ENCODE measurements at regions not wholly inside any gene's neighbourhood (a gene's known extent, or its start where the extent isn't known, plus 50 kb on each side); places are given as distances from the start of the nearest gene placed in this dataset.
"Not testable (repeated sequence)": the region's sequence is repeated elsewhere in the genome, so short reads cannot be mapped to it uniquely, and the experiment has no call there.

DNA sequence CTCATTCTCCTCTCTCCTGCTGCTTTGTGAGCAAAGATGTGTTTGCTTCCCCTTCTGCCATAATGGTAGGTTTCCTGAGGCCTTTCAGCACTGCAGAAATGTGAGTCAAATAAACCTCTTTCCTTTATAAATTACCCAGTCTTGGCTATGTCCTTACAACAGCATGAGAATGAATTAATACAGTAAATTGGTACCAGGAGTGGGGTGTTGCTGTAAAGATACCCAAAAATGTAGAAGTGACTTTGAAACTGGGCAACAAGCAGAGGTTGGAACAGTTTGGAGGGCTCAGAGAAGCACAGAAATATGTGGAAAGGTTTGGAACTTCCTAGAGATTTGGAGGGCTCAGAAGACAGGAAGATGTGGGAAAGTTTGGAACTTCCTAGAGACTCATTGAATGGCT, 388.7 kb upstream of the GHITM start:
- Mint-ChIP-seq H3K9me3 (peaks cover 22% of the 10 kb centered on the region), H3K27me3 (no peaks in the 10 kb centered on the region), H3K36me3 (no peaks in the 10 kb centered on the region), H3K27ac (no peak overlapping the region), H3K4me1 (no peaks in the 10 kb centered on the region), H3K4me3 (no peak overlapping the region)
- ATAC-seq: no peak

DNA sequence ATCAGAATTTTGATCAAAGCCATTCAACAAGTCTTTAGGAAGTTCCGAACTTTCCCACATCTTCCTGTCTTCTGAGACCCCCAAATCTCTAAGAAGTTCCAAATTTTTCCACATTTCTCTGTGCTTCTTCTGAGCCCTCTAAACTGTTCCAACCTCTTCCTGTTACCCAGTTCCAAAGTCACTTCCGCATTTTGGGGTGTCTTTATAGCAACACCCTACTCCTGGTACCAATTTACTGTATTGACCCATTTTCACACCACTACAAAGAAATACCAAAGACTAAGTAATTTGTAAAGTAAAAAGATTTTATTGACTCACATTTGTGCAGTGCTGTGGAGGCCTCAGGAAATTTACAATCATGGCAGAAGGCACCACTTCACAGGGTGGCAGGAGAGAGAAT, 385.8 kb upstream of the GHITM start:
- H3K36me3 Mint-ChIP-seq: no peaks in the 10 kb centered on the region
- H3K9me3 Mint-ChIP-seq: peaks cover 23% of the 10 kb centered on the region

DNA sequence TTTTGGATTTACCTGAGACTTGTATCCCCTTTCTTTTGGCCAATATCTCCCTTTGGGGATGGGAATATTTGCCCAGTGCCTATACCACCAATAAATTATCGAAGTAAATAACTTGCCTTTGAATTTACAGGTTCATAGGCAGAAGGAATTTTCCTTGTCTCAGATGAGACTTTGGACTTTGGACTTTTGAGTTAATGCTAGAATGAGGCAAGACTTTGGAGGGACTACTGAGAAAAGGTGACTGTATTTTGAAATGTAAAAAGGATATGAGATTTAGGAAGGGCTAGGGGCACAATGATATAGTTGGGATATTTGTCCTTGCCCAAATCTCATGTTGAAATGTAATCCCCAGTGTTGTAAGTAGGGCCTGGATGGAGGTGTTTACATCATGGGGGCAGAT, 384.5 kb upstream of the GHITM start:
- Mint-ChIP-seq H3K27ac (no peak overlapping the region), H3K27me3 (no peaks in the 10 kb centered on the region), H3K9me3 (peaks cover 25% of the 10 kb centered on the region), H3K36me3 (no peaks in the 10 kb centered on the region), H3K4me1 (no peaks in the 10 kb centered on the region), H3K4me3 (no peak overlapping the region)
- ATAC-seq: no peak

More for the DNA sequence above, 385.8 kb upstream of the GHITM start:
- no peak overlapping the region for H3K4me3 Mint-ChIP-seq
- no peak overlapping the region for H3K27ac Mint-ChIP-seq
- H3K27me3 Mint-ChIP-seq: no peaks in the 10 kb centered on the region
- ATAC-seq: no peak
- no peaks in the 10 kb centered on the region for H3K4me1 Mint-ChIP-seq

DNA sequence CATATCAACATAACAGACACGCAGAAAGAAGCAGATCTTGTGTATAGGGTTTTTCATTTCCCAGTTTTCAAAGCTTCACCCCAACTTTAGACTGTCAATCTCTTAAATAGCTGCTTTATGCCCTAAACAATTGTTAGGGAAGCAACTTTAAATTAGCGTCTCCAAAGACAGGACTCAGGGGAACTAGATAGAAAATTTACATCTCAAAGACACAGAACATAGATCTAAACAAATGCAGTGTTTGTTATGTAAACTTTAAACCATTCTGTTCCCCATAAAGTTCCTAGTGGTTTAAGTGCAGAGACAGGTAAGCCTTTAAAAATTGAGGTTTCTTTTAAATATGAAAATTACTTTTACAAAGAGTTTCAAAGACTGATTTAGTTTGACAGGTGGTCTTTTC, 379.2 kb upstream of the GHITM start:
- Mint-ChIP-seq H3K27ac (no peak overlapping the region), H3K36me3 (no peaks in the 10 kb centered on the region), H3K27me3 (no peaks in the 10 kb centered on the region), H3K4me3 (no peak overlapping the region), H3K9me3 (peaks cover 11% of the 10 kb centered on the region), H3K4me1 (no peaks in the 10 kb centered on the region)
- no peak for ATAC-seq

DNA sequence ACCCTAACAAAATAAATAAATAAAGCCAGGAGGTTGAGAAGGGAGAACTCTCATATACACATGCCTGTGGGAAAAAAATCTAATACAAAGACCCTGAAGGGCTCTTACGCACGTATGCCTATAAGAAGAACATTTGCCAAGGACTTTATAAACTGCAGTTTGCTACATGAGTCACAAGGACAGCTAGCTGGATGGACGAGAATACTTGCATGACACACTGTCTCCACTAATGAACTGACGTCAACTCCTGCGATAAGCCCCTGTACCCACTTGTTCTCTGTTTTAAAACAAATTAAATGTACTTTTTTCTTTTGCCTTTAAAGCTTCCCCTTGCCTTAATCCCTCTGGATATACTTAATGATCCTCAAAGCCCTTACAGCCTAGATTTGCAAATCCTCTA, 374.6 kb upstream of the GHITM start:
- Mint-ChIP-seq H3K4me3 (no peak overlapping the region), H3K36me3 (no peaks in the 10 kb centered on the region), H3K27me3 (no peaks in the 10 kb centered on the region), H3K27ac (no peak overlapping the region), H3K4me1 (no peaks in the 10 kb centered on the region), H3K9me3 (no peaks in the 10 kb centered on the region)
- ATAC-seq: no peak

DNA sequence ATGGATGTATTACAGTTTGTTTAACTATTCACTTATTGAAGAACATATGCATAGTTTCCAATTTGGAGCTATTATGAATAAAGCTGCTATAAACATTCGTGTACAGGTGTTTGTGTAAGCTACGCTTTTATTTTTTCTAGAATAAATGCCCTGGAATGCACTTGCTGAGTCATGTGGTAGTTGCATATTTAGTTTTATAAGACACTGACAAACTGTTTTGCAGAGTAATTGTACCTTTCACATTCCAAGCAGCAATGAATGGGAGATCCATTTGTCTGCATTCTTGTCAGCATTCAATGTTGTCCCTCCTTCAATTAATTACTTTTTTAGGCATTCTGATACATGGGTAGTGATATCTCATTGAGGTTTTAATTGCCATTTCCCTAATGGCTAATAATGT, 373.6 kb upstream of the GHITM start:
- H3K27ac Mint-ChIP-seq: no peak overlapping the region
- H3K27me3 Mint-ChIP-seq: no peaks in the 10 kb centered on the region
- no peak overlapping the region for H3K4me3 Mint-ChIP-seq
- no peaks in the 10 kb centered on the region for H3K36me3 Mint-ChIP-seq
- ATAC-seq: no peak
- no peaks in the 10 kb centered on the region for H3K4me1 Mint-ChIP-seq
- no peaks in the 10 kb centered on the region for H3K9me3 Mint-ChIP-seq

DNA sequence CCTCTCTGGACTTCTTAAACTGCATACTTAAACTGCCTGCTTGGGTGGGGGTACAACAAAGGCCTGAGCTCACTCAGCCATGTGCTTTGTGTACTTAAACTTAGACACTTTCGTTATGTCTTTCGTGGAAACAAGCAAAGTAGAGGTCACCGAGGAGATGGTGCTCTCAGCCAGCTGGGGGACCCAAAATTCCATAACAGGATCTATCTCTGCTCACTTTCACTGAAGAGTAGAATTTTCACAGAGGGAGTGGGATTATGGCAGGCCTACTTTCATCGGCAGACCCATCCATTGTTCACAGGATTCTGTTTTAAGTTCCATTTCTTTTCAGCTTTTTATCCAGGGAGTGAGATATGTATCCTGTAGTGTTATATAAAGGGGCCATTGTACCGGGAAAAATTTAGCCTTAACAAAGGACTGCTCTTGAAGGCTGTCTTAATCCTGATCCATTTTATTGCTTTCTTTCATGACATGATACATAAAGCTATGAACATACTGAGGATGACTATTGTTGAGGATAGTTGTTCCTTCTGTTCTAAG, 370.0 kb upstream of the GHITM start:
- Mint-ChIP-seq H3K27me3 (no peaks in the 10 kb centered on the region), H3K4me1 (no peaks in the 10 kb centered on the region), H3K27ac (no peak overlapping the region), H3K36me3 (no peaks in the 10 kb centered on the region), H3K4me3 (no peak overlapping the region), H3K9me3 (peaks cover 6% of the 10 kb centered on the region)
- no peak for ATAC-seq

DNA sequence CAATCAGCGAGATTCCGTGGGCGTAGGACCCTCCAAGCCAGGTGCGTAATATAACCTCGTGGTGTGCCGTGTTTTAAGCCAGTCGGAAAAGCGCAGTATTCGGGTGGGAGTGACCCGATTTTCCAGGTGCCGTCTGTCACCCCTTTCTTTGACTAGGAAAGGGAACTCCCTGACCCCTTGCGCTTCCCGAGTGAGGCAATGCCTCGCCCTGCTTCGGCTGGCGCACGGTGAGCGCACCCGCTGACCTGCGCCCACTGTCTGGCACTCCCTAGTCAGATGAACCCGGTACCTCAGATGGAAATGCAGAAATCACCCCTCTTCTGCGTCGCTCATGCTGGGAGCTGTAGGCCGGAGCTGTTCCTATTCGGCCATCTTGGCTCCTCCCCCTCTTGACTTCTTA, 352.6 kb upstream of the GHITM start:
- H3K27ac Mint-ChIP-seq, H3K9me3 Mint-ChIP-seq, H3K4me3 Mint-ChIP-seq, H3K27me3 Mint-ChIP-seq, H3K4me1 Mint-ChIP-seq, ATAC-seq, H3K36me3 Mint-ChIP-seq: not testable (repeated sequence)

DNA sequence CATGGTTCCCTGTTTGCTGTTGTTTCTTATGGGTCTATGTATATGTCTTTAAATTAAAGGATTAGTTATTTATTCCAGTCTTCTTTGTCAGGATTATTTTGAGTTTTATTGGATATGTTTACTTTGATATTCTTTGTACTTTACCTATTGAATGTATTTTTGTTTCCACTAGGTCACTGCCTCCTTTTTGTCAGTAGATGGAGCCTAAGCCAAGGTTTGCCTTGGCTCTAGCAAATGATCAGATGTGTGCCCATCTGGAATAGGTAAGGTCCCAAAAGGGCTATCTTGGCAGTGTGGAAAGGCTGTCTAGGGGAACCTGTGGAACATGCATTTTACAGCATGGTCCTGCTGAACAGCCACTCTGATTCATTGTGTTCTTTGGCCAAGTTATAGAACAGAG, 337.3 kb upstream of the GHITM start:
- Mint-ChIP-seq H3K4me1 (no peaks in the 10 kb centered on the region), H3K27me3 (no peaks in the 10 kb centered on the region), H3K27ac (no peak overlapping the region), H3K4me3 (no peak overlapping the region), H3K9me3 (peaks cover 4% of the 10 kb centered on the region), H3K36me3 (no peaks in the 10 kb centered on the region)
- no peak for ATAC-seq

DNA sequence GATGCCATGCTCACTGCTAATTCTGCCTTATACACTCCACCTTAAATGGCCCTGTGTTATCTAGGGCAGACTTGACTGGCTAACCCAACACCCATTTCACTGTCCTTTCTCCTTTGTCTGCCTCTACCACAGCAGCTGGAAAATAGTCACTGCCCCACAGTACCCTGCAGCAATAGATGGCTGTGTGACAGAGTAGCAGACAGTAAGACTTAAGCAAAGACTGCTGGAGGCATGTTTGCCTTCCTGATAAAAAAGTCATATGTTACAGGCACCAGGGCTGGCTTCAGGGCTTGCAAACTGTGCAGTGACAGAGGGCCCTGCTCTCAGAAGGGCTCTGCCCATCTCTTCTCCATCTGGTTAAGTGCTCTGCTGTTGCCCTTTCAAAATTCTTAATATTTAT, 332.6 kb upstream of the GHITM start:
- Mint-ChIP-seq H3K27me3 (no peaks in the 10 kb centered on the region), H3K9me3 (no peaks in the 10 kb centered on the region), H3K36me3 (no peaks in the 10 kb centered on the region), H3K27ac (no peak overlapping the region), H3K4me1 (no peaks in the 10 kb centered on the region), H3K4me3 (no peak overlapping the region)
- no peak for ATAC-seq

DNA sequence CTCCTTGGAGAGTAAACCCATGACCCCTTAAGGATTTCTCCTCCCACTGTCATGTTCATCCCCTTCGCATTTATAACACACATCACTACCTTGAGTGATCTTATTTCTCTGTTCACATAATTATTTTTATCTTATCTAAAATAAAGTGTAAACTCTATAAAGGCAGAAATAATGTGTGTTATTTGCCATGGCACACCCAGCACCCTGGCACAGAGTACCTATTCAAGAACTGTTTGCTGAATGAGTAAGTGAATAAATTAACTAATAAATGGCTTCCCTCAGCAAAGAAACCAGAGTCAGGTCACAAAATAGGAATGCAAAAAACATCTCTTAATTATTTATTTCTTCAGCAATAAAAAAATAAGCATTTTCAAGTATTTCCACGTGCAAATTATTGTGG, 330.3 kb upstream of the GHITM start:
- no peaks in the 10 kb centered on the region for H3K4me1 Mint-ChIP-seq
- H3K27me3 Mint-ChIP-seq: no peaks in the 10 kb centered on the region
- no peak for ATAC-seq
- H3K4me3 Mint-ChIP-seq: no peak overlapping the region
- no peak overlapping the region for H3K27ac Mint-ChIP-seq
- no peaks in the 10 kb centered on the region for H3K9me3 Mint-ChIP-seq
- no peaks in the 10 kb centered on the region for H3K36me3 Mint-ChIP-seq

DNA sequence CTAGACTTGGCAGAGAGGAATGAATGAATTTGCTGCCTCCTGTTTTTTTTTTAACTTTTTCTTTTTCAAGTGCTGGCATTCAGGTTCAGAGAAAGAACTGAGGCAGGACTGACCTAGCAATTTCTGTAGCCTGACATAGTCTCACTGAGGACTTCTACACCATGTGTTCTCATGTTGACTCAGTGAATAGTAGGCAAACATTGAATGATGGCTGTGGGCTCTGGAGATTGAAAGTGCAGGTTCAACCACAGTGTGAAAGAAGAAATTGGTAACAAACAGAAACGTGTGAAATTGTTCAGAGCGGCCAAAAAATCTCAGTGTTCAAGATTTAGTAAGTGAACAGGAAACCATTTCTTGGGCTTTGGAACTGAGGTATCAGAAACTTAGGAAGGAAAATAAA, 322.4 kb upstream of the GHITM start:
- Mint-ChIP-seq H3K27ac (no peak overlapping the region), H3K4me3 (no peak overlapping the region), H3K4me1 (no peaks in the 10 kb centered on the region), H3K9me3 (no peaks in the 10 kb centered on the region), H3K27me3 (no peaks in the 10 kb centered on the region), H3K36me3 (no peaks in the 10 kb centered on the region)
- no peak for ATAC-seq

DNA sequence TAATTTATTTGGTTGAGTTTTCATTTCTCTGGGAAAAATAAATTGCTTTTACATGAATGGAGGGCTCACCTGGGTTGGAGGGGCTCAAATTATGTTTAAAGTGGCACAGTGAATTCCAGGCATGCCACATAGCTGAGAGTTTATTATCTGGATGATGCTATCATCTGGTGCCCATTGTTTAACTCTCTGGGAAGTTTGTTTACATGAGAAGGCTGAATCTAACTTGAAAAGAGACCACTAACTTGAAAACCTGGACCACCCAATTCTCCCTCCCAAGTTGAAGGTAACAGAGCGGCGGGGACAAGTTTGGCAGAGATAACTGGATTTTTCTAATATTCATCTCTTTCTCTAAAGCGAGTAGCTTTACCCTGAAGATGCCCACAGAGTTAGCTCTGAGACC, 321.5 kb upstream of the GHITM start:
- H3K4me1 Mint-ChIP-seq: no peaks in the 10 kb centered on the region
- no peak overlapping the region for H3K27ac Mint-ChIP-seq
- no peaks in the 10 kb centered on the region for H3K27me3 Mint-ChIP-seq

DNA sequence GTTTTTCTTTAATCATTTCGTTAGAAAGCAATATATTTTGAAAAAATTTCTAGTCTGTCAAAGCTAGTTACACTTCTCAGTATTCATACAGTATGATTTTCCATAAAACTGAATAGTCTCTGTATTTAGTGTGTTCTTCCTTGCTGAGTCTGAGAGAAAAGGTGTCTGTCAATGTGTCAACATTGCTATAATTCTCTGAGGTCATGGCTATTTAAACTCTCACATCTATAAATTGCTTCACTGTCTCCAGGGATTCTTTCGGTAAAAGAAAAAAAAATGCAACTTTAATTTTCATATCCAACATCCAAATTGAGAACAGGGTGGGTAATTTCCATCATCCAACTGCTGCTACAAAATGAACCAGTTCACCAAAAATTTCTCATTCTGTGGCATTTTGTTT, 319.7 kb upstream of the GHITM start:
- H3K27ac Mint-ChIP-seq: no peak overlapping the region
- no peak overlapping the region for H3K4me3 Mint-ChIP-seq
- no peaks in the 10 kb centered on the region for H3K9me3 Mint-ChIP-seq
- H3K36me3 Mint-ChIP-seq: no peaks in the 10 kb centered on the region
- no peaks in the 10 kb centered on the region for H3K4me1 Mint-ChIP-seq
- no peaks in the 10 kb centered on the region for H3K27me3 Mint-ChIP-seq
- ATAC-seq: no peak

More for the DNA sequence above, 321.5 kb upstream of the GHITM start:
- no peaks in the 10 kb centered on the region for H3K36me3 Mint-ChIP-seq
- H3K9me3 Mint-ChIP-seq: no peaks in the 10 kb centered on the region
- no peak for ATAC-seq
- no peak overlapping the region for H3K4me3 Mint-ChIP-seq

DNA sequence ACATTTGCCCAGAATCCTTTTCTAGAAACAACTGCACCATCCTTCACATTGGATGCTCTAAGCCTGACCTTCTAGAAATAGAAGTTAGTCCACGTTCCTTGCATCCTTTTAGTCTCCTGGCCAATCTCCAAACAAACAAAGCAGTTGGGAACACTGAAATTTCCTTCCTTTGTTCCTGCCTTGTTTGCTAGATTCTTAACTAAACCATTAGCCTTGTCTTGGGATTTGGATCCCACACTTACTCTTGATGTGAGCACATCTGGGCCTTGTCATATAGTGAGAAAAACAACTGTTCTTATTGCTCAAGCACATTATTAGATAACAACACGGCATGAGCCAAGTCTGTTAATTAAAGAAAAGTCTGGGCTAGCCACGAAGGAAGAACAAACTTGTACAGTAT, 319.3 kb upstream of the GHITM start:
- H3K4me3 Mint-ChIP-seq: no peak overlapping the region
- H3K9me3 Mint-ChIP-seq: no peaks in the 10 kb centered on the region
- no peaks in the 10 kb centered on the region for H3K27me3 Mint-ChIP-seq
- H3K27ac Mint-ChIP-seq: no peak overlapping the region
- H3K36me3 Mint-ChIP-seq: no peaks in the 10 kb centered on the region
- H3K4me1 Mint-ChIP-seq: no peaks in the 10 kb centered on the region
- no peak for ATAC-seq

DNA sequence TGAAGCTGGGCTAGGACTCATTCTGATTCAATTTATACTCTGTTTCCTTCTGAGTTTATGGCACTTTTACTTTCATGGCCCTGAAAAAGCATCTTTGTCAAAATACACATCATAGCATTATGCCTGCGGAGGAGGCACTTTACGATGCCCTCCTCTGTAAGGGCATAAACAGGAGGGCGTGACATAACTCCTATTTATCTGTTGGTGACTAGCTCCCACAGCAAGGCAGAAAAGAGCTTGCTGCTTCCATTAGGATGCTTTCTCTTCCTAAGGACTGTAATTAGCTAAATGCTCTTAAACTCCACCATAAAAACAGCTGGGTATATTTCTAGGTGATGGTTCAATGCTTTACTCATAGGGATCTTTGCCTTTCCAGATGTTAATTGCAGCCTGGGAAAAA, 315.2 kb upstream of the GHITM start:
- H3K4me1 Mint-ChIP-seq: no peaks in the 10 kb centered on the region
- no peak overlapping the region for H3K4me3 Mint-ChIP-seq
- no peaks in the 10 kb centered on the region for H3K36me3 Mint-ChIP-seq
- H3K27me3 Mint-ChIP-seq: no peaks in the 10 kb centered on the region
- H3K9me3 Mint-ChIP-seq: peaks cover 3% of the 10 kb centered on the region
- no peak for ATAC-seq
- H3K27ac Mint-ChIP-seq: no peak overlapping the region

DNA sequence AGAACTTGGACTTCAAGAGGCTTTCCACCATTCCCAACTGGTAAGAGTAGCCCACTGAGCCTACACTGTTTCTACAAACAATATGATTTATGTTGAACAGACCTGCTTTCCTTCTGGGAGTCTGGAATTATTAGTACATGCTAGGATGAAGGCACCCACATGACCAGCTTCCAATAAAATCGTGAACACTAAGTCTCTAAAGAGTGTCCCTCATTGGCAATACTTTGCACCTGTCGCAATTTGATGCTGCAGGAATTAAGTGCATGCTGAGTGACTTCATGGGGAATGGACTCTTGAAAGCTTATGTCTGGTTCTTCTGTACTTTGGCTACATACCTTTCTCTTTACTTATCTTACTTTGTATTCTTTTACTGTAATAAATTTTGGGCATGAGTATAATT, 305.2 kb upstream of the GHITM start:
- ATAC-seq: no peak
- H3K4me1 Mint-ChIP-seq: no peaks in the 10 kb centered on the region
- H3K36me3 Mint-ChIP-seq: no peaks in the 10 kb centered on the region
- no peaks in the 10 kb centered on the region for H3K9me3 Mint-ChIP-seq
- H3K4me3 Mint-ChIP-seq: no peak overlapping the region
- H3K27ac Mint-ChIP-seq: no peak overlapping the region
- no peaks in the 10 kb centered on the region for H3K27me3 Mint-ChIP-seq
